ENCODE measurements at regions not wholly inside any gene's neighbourhood (a gene's known extent, or its start where the extent isn't known, plus 50 kb on each side); places are given as distances from the start of the nearest gene placed in this dataset.
A peak's percentile ranks its signal among the peaks of the same experiment; 100 is the strongest.

- TF ChIP-seq CTCF (IDR thresholded peaks at IDR 0.05; ENCODE audit: insufficient read depth, low read length, severe bottlenecking): no peak
- DNase-seq (ENCODE audit: low read depth) (peak; percentile 42), FAIRE-seq (no peak)
- Histone ChIP-seq H3K4me3 (ENCODE audit: low read depth, low read length) (no peak overlapping the region), H3K27me3 (ENCODE audit: control insufficient read depth, insufficient read depth, low read length) (no peaks in the 10 kb centered on the region), H3K36me3 (ENCODE audit: control insufficient read depth, insufficient read depth, low read length) (no peaks in the 10 kb centered on the region)
These were observed 118.4 kb upstream of the TP63 start for GRCh38 chr3:189512821-189513220.

- peak; percentile 90 for DNase-seq (ENCODE audit: low read depth)
- FAIRE-seq: no peak
- H3K4me3 ChIP-seq (ENCODE audit: low read depth, low read length): no peak overlapping the region
These were observed 117.7 kb upstream of the TP63 start for GRCh38 chr3:189513281-189514117.

GRCh38 chr3:189516039-189516438, 115.2 kb upstream of the TP63 start:
- no peaks in the 10 kb centered on the region for H3K27me3 ChIP-seq (ENCODE audit: control insufficient read depth, insufficient read depth, low read length)
- DNase-seq (ENCODE audit: low read depth): no peak
- no peak overlapping the region for H3K4me3 ChIP-seq (ENCODE audit: low read depth, low read length)
- no peaks in the 10 kb centered on the region for H3K36me3 ChIP-seq (ENCODE audit: control insufficient read depth, insufficient read depth, low read length)
- FAIRE-seq: no peak
- TF ChIP-seq CTCF (IDR thresholded peaks at IDR 0.05; ENCODE audit: insufficient read depth, low read length, severe bottlenecking): no peak

More at GRCh38 chr3:189513281-189514117, 117.7 kb upstream of the TP63 start:
- no peaks in the 10 kb centered on the region for H3K27me3 ChIP-seq (ENCODE audit: control insufficient read depth, insufficient read depth, low read length)
- TF ChIP-seq CTCF (IDR thresholded peaks at IDR 0.05; ENCODE audit: insufficient read depth, low read length, severe bottlenecking): no peak
- H3K36me3 ChIP-seq (ENCODE audit: control insufficient read depth, insufficient read depth, low read length): no peaks in the 10 kb centered on the region

- Histone ChIP-seq H3K36me3 (ENCODE audit: control insufficient read depth, insufficient read depth, low read length) (no peaks in the 10 kb centered on the region), H3K27me3 (ENCODE audit: control insufficient read depth, insufficient read depth, low read length) (no peaks in the 10 kb centered on the region), H3K4me3 (ENCODE audit: low read depth, low read length) (no peak overlapping the region)
- FAIRE-seq (peak; percentile 85), DNase-seq (ENCODE audit: low read depth) (no peak)
- no peak for TF ChIP-seq CTCF (IDR thresholded peaks at IDR 0.05; ENCODE audit: insufficient read depth, low read length, severe bottlenecking)
These were observed 113.2 kb upstream of the TP63 start for GRCh38 chr3:189517981-189518380.

GRCh38 chr3:189519458-189519857, 111.7 kb upstream of the TP63 start:
- DNase-seq (ENCODE audit: low read depth) (no peak), FAIRE-seq (no peak)
- Histone ChIP-seq H3K27me3 (ENCODE audit: control insufficient read depth, insufficient read depth, low read length) (no peaks in the 10 kb centered on the region), H3K4me3 (ENCODE audit: low read depth, low read length) (no peak overlapping the region), H3K36me3 (ENCODE audit: control insufficient read depth, insufficient read depth, low read length) (no peaks in the 10 kb centered on the region)
- TF ChIP-seq CTCF (IDR thresholded peaks at IDR 0.05; ENCODE audit: insufficient read depth, low read length, severe bottlenecking): no peak

- Histone ChIP-seq H3K27me3 (ENCODE audit: control insufficient read depth, insufficient read depth, low read length) (no peaks in the 10 kb centered on the region), H3K4me3 (ENCODE audit: low read depth, low read length) (no peak overlapping the region), H3K36me3 (ENCODE audit: control insufficient read depth, insufficient read depth, low read length) (no peaks in the 10 kb centered on the region)
- FAIRE-seq: no peak
- no peak for TF ChIP-seq CTCF (IDR thresholded peaks at IDR 0.05; ENCODE audit: insufficient read depth, low read length, severe bottlenecking)
- DNase-seq (ENCODE audit: low read depth): peak; percentile 39
These were observed 101.7 kb upstream of the TP63 start for GRCh38 chr3:189529468-189529867.

Measured in bronchial epithelial cell (primary cell).